ENCODE measurements at regions not wholly inside any gene's neighbourhood (a gene's known extent, or its start where the extent isn't known, plus 50 kb on each side); places are given as distances from the start of the nearest gene placed in this dataset.
"Not testable (repeated sequence)": the region's sequence is repeated elsewhere in the genome, so short reads cannot be mapped to it uniquely, and the experiment has no call there.

DNA sequence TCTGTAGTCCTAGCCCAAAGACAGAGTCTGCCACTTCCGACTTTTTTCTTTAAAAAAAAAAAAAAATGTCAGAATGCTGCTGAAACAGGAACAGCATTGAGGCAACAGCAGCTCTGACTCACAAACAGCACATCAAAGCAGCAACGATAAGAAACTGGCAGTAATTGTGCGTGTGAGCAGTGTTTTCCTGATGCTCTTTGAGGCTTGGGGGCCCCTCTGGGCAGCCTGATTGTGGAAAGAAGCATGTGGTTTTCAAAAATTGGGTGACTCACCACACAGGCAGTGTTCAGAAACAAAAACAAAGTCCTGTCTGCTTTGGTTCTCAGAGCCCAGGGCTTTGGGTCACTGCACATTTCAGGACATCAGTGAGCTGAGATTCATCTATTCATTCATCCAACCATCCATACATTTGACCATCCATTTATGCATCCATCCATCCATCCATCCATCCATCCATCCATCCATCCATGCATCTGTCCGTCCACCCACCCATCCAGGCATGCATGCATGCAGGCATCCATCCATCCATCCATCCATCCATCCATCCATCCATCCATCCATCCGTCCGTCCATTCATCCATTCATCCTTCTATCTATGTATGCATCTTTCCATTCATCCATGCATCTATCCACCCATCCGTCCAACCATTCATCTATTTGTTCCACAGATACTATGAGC is 308.4 kb downstream of the RPLP1 start:
- Mint-ChIP-seq H3K36me3 (ENCODE audit: insufficient read depth) (peaks cover 8% of the 10 kb centered on the region), H3K4me1 (peaks cover 66% of the 10 kb centered on the region), H3K27ac (ENCODE audit: low read depth) (peak overlapping the region; percentile 65), H3K9me3 (no peaks in the 10 kb centered on the region), H3K27me3 (no peaks in the 10 kb centered on the region), H3K4me3 (peak overlapping the region; percentile 30)
- DNase-seq (ENCODE audit: low spot score in 2 of 2) (peak; percentile 44 to 79), ATAC-seq (replicated peaks; ENCODE audit: extremely low read depth, poor library complexity, severe bottlenecking) (peak; percentile 82)

- no peaks in the 10 kb centered on the region for H3K27me3 Mint-ChIP-seq
These were observed 309.9 kb downstream of the RPLP1 start for GRCh38 chr15:69762373-69763148.

DNA sequence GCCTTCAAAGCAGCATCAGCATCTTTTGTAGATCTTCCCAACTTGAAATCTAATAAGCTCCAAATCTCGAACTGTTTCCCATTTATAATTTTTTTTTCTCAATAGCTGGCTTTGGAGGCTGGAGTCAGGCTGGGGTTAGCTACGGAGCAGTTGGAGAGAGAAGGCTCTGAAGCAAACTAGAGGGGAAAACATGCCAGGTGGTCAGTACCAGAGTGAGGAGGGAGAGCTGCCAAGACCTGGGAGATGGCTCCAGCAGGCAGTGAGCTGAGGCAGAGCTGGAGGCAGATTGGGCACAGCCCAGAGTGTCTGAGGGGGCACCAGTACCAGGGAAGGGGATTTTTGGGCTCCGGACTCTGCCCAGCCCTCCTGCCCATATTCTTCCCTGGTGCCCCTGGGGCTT is 311.2 kb downstream of the RPLP1 start:
- ATAC-seq (replicated peaks; ENCODE audit: extremely low read depth, poor library complexity, severe bottlenecking) (no peak), DNase-seq (ENCODE audit: low spot score in 2 of 2) (no peak)
- H3K4me1 Mint-ChIP-seq, result peaks cover 41% of the 10 kb centered on the region
- H3K36me3 Mint-ChIP-seq (ENCODE audit: insufficient read depth), result peaks cover 8% of the 10 kb centered on the region
- H3K27ac Mint-ChIP-seq (ENCODE audit: low read depth), result no peak overlapping the region
- no peaks in the 10 kb centered on the region for H3K27me3 Mint-ChIP-seq
- H3K9me3 Mint-ChIP-seq, result no peaks in the 10 kb centered on the region
- H3K4me3 Mint-ChIP-seq, result no peak overlapping the region

More at GRCh38 chr15:69762373-69763148, 309.9 kb downstream of the RPLP1 start:
- Mint-ChIP-seq H3K4me1 (peaks cover 52% of the 10 kb centered on the region), H3K27ac (ENCODE audit: low read depth) (no peak overlapping the region), H3K9me3 (no peaks in the 10 kb centered on the region), H3K4me3 (no peak overlapping the region), H3K36me3 (ENCODE audit: insufficient read depth) (peaks cover 8% of the 10 kb centered on the region)
- ATAC-seq (replicated peaks; ENCODE audit: extremely low read depth, poor library complexity, severe bottlenecking) (no peak), DNase-seq (ENCODE audit: low spot score in 2 of 2) (no peak)

- no peak for ATAC-seq (replicated peaks; ENCODE audit: extremely low read depth, poor library complexity, severe bottlenecking)
These were observed 313.5 kb downstream of the RPLP1 start for GRCh38 chr15:69766156-69766555.

DNA sequence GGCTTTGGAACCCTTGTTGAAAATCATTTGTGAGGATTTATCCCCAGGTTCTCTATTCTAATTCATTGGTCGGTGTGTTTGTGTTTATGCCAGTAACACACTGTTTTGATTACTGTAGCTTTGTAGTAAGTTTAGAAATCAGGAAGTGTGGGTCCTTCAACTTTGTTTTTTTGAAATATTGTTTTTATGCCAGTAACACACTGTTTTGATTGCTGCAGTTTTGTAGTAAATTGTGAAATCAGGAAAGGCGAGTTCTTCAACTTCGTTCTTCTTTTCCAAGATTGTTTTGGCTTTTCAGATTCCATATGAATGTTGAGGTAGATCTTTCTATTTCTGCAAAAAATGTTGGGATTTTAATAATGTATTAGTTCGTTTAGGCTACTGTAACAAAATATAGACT is 314.6 kb downstream of the RPLP1 start:
- Mint-ChIP-seq H3K27ac (ENCODE audit: low read depth) (no peak overlapping the region), H3K9me3 (no peaks in the 10 kb centered on the region), H3K4me3 (no peak overlapping the region), H3K27me3 (no peaks in the 10 kb centered on the region), H3K36me3 (ENCODE audit: insufficient read depth) (no peaks in the 10 kb centered on the region), H3K4me1 (peaks cover 15% of the 10 kb centered on the region)
- ATAC-seq (replicated peaks; ENCODE audit: extremely low read depth, poor library complexity, severe bottlenecking), result no peak
- DNase-seq (ENCODE audit: low spot score in 2 of 2), result no peak

More at GRCh38 chr15:69766156-69766555, 313.5 kb downstream of the RPLP1 start:
- H3K4me3 Mint-ChIP-seq, result no peak overlapping the region
- DNase-seq (ENCODE audit: low spot score in 2 of 2), result no peak
- no peaks in the 10 kb centered on the region for H3K9me3 Mint-ChIP-seq
- H3K4me1 Mint-ChIP-seq, result peaks cover 24% of the 10 kb centered on the region
- H3K27ac Mint-ChIP-seq (ENCODE audit: low read depth), result no peak overlapping the region
- peaks cover 1% of the 10 kb centered on the region for H3K36me3 Mint-ChIP-seq (ENCODE audit: insufficient read depth)
- no peaks in the 10 kb centered on the region for H3K27me3 Mint-ChIP-seq

GRCh38 chr15:69769336-69769735 is 316.7 kb downstream of the RPLP1 start:
- not testable (repeated sequence) for H3K36me3 Mint-ChIP-seq (ENCODE audit: insufficient read depth)

GRCh38 chr15:69774258-69774657 is 321.6 kb downstream of the RPLP1 start:
- not testable (repeated sequence) for H3K27ac Mint-ChIP-seq (ENCODE audit: low read depth); H3K4me3 Mint-ChIP-seq; H3K27me3 Mint-ChIP-seq; ATAC-seq (replicated peaks; ENCODE audit: extremely low read depth, poor library complexity, severe bottlenecking); H3K36me3 Mint-ChIP-seq (ENCODE audit: insufficient read depth); H3K4me1 Mint-ChIP-seq; H3K9me3 Mint-ChIP-seq; DNase-seq (ENCODE audit: low spot score in 2 of 2)

More at GRCh38 chr15:69769336-69769735, 316.7 kb downstream of the RPLP1 start:
- not testable (repeated sequence) for DNase-seq (ENCODE audit: low spot score in 2 of 2); H3K4me1 Mint-ChIP-seq; H3K4me3 Mint-ChIP-seq; H3K9me3 Mint-ChIP-seq; H3K27me3 Mint-ChIP-seq; ATAC-seq (replicated peaks; ENCODE audit: extremely low read depth, poor library complexity, severe bottlenecking); H3K27ac Mint-ChIP-seq (ENCODE audit: low read depth)

GRCh38 chr15:69774711-69775110 is 322.1 kb downstream of the RPLP1 start:
- H3K9me3 Mint-ChIP-seq; H3K27ac Mint-ChIP-seq (ENCODE audit: low read depth); H3K4me1 Mint-ChIP-seq; H3K36me3 Mint-ChIP-seq (ENCODE audit: insufficient read depth); H3K27me3 Mint-ChIP-seq; H3K4me3 Mint-ChIP-seq; ATAC-seq (replicated peaks; ENCODE audit: extremely low read depth, poor library complexity, severe bottlenecking); DNase-seq (ENCODE audit: low spot score in 2 of 2): not testable (repeated sequence)

DNA sequence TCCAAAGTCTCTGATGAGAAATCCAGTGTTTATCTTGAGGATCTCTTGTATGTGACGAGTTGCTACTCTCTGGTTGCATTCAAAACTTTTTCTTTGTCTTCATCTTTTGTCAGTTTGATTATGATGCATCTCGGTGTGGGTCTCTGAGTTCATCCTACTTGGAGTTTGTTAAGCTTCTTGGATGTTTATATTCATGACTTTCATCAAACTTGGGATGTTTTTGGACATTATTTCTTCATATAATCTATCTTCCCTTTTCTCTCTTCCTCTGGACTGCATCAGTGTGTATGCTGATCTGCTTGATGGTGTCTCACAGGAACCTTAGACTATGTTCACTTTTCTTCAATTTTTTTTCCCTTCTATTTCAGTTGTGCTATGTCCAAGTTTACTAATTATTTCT is 320.4 kb downstream of the TLE3 start:
- peaks cover 11% of the 10 kb centered on the region for H3K4me1 Mint-ChIP-seq
- H3K36me3 Mint-ChIP-seq (ENCODE audit: insufficient read depth), result peaks cover 2% of the 10 kb centered on the region
- DNase-seq (ENCODE audit: low spot score in 2 of 2) (no peak), ATAC-seq (replicated peaks; ENCODE audit: extremely low read depth, poor library complexity, severe bottlenecking) (no peak)
- no peak overlapping the region for H3K4me3 Mint-ChIP-seq
- no peaks in the 10 kb centered on the region for H3K27me3 Mint-ChIP-seq
- H3K9me3 Mint-ChIP-seq, result no peaks in the 10 kb centered on the region
- no peak overlapping the region for H3K27ac Mint-ChIP-seq (ENCODE audit: low read depth)

GRCh38 chr15:69780374-69780773 is 317.3 kb downstream of the TLE3 start:
- ATAC-seq (replicated peaks; ENCODE audit: extremely low read depth, poor library complexity, severe bottlenecking), result no peak
- Mint-ChIP-seq H3K36me3 (ENCODE audit: insufficient read depth) (no peaks in the 10 kb centered on the region), H3K4me1 (peaks cover 13% of the 10 kb centered on the region), H3K4me3 (no peak overlapping the region), H3K27ac (ENCODE audit: low read depth) (no peak overlapping the region), H3K9me3 (no peaks in the 10 kb centered on the region), H3K27me3 (no peaks in the 10 kb centered on the region)
- no peak for DNase-seq (ENCODE audit: low spot score in 2 of 2)

GRCh38 chr15:69780981-69781380 is 316.7 kb downstream of the TLE3 start:
- no peak overlapping the region for H3K27ac Mint-ChIP-seq (ENCODE audit: low read depth)

DNA sequence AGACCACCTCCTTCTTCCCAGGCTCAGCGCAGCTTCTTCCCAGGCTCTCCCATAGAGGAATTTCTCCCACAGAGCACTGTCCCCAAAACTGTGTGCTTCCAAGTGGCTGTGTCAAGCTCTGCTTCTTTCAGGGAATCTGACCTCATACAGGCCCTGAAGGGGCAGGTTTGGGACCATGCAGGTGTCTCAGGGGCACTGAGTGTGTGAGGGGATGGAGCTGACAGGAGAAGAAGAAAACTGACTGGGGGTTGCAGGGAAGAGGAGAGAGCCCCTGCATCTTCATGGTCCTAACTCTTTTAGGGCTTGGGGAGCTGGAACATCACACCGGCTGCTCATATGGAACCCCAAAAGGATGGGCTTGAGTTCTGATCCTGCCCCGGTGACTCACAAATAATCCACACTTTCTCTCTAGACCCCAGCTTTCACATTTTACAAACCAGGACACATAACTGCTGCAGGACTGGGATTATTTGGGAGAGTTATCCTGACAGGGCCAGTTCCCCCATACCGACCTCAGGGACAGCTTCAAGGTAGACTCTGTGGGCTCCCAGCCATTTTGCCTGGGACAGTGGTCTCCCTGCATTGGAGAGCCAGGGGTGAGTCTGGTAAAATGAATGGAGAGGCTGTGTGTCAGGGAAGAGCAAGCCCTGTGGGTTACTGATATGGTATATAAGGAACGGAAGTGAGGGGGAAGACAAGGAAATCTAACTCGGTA is 316.1 kb downstream of the TLE3 start:
- ATAC-seq (replicated peaks; ENCODE audit: extremely low read depth, poor library complexity, severe bottlenecking) (no peak), DNase-seq (ENCODE audit: low spot score in 2 of 2) (no peak)
- Mint-ChIP-seq H3K4me1 (peaks cover 13% of the 10 kb centered on the region), H3K27me3 (no peaks in the 10 kb centered on the region), H3K4me3 (no peak overlapping the region), H3K9me3 (no peaks in the 10 kb centered on the region), H3K27ac (ENCODE audit: low read depth) (no peak overlapping the region), H3K36me3 (ENCODE audit: insufficient read depth) (no peaks in the 10 kb centered on the region)

More at GRCh38 chr15:69780981-69781380, 316.7 kb downstream of the TLE3 start:
- ATAC-seq (replicated peaks; ENCODE audit: extremely low read depth, poor library complexity, severe bottlenecking) (no peak), DNase-seq (ENCODE audit: low spot score in 2 of 2) (no peak)
- no peaks in the 10 kb centered on the region for H3K27me3 Mint-ChIP-seq
- H3K36me3 Mint-ChIP-seq (ENCODE audit: insufficient read depth), result no peaks in the 10 kb centered on the region
- H3K9me3 Mint-ChIP-seq, result no peaks in the 10 kb centered on the region
- no peak overlapping the region for H3K4me3 Mint-ChIP-seq
- peaks cover 13% of the 10 kb centered on the region for H3K4me1 Mint-ChIP-seq

All from central memory CD8-positive, alpha-beta T cell (primary cell).